ENCODE measurements at regions not wholly inside any gene's neighbourhood (a gene's known extent, or its start where the extent isn't known, plus 50 kb on each side); places are given as distances from the start of the nearest gene placed in this dataset.
"Not testable (repeated sequence)": the region's sequence is repeated elsewhere in the genome, so short reads cannot be mapped to it uniquely, and the experiment has no call there.

DNA sequence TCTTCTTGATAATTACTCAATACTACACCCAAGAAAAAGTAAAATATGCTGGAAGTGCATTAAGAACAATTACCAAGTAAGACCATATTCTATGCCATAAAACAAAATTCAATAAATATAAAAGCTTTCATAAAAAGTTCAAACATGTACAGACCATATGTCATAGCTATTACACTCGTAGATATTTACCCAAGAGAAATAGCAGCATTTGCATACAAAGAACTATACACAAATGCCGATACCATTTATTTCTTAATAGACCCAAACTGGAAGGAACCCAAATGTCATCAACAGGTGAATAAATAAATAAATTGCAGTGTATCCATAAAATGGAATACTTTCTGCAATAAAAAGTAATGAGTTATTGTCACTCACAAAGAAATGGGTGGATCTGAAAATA, 78.3 kb upstream of the SLC16A7 start:
- Histone ChIP-seq H3K27ac (no peak overlapping the region), H3K4me3 (no peak overlapping the region)

DNA sequence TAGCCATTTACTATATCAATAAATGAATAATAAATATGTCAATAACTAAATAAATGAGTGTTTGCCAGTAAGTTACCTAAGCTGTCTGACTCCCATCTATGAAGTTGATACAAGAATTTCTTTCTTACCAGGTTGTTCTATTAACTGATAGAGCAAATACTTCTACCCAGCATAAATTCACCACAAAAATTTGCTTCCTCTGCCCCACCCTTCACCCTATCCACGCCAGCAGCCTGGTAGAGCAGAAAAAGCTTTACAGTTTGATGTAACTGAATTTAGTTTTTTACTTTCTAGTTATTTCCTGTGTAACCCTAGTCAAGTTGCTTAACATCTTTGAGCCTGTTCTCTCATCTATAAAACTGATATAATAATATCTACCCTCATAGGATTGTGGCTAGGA, 94.9 kb upstream of the SLC16A7 start:
- no peak overlapping the region for H3K27ac ChIP-seq
- no peak overlapping the region for H3K4me3 ChIP-seq

DNA sequence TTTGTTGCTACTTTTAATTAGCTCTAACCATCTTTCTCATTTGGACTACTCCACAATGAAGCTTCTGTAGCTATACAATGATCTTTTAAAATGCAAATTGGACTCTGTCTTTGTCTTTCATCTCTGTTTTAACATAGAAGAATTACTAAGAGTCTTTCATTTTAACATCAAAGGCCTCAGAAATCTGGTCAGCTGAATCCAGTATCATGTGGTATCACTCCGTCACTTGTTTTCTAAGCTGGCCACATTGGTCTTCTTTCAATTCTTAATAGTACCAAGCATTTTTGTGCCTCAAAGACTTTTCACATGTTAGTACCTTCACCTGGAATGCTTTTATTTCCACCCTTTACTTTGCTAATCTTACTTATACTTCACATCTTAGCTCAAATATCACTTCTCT, 95.5 kb upstream of the SLC16A7 start:
- Histone ChIP-seq H3K4me3 (no peak overlapping the region), H3K27ac (no peak overlapping the region)

DNA sequence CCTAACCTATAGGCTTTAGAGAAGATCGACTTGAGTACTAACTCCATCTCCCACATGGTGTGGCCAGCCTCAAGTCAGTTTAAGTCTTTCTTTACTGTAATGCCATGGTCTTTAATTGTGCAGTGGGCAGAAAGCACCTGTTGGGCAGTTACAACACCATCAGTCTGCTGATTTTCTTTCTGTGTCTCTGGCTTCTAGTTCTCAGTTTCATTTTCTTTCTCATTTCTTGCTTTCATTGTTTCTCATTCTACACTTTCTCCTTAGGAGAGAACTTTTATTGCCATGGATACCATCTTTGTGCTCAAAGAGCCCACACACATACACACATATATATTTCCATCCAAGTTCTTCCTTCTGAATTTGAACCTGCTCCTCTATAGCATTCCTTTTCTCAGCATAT, 96.1 kb upstream of the SLC16A7 start:
- Histone ChIP-seq H3K4me3 (no peak overlapping the region), H3K27ac (no peak overlapping the region)

DNA sequence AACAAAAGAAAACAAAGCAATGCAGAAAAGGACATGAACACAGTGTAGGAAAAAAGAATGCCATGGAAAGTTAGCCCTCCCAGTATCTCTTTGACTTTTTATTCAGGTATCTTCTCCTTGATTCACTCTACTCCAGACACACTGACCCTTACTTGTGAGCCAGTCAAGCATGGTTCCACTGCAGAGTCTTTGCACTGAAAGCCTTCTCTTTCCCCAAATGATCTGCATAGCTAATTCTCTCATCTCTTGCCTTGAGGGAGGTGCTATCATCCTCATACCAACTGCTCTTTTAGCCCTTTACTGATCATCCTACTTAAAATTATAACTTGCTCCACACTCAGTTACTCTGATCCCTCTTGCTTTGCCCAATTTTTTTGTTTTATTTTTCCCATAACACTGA, 101.2 kb upstream of the SLC16A7 start:
- no peak overlapping the region for H3K27ac ChIP-seq
- no peak overlapping the region for H3K4me3 ChIP-seq

DNA sequence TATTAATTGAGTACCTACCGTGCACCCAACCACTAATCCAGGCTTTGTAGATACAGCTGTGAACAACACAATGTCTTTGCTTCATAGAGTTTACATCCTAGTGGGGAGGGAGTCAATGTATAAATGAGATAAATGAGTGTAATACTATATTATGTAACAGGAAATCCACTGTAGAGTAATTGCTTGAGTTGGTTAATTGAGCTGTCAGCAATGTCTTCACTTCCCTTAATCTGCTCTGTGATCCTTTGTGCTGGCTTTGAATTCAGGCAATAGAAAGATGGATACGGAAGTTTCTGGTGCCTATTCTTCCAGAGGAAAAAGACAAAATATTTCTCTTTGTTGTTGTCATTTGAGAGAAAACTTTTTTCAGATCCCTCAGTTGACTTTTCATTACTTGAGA, 104.0 kb upstream of the SLC16A7 start:
- no peak overlapping the region for H3K4me3 ChIP-seq
- no peak overlapping the region for H3K27ac ChIP-seq

DNA sequence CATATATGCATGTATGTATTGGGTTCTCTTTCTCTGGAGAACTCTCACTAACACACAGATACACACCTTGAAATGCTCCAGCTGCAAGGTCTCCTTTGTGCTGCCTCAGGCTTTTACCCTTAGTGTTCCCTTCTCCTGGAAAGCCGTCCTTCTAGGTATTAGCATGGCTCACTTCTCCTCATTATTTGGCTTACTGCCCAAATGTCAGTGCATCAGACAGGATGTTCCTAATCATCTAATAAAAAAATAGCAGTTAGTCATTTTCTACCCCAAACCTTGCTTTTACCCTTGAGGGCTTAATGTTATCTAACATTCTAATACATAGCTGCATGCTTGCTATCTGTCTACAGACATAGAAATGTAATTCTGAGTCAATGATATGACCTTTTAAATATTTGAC, 109.0 kb upstream of the SLC16A7 start:
- Histone ChIP-seq H3K27ac (no peak overlapping the region), H3K4me3 (no peak overlapping the region)

DNA sequence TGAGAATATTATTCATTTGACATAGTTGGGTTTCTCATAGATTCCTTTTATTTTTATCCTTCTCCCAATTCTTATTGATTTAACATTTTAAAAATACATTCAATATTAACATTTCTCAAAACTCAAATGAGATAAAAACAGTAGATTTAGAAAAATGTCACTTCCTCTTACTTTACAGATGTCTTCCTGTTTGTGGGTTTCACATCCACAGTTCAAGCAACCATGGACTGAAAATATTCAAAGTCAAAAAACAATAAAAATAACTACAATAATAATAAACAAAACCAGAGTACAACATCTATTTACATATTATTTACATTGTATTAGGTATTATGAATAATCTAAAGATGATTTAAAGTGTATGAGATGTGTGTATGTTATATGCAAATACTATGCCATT, 111.3 kb upstream of the SLC16A7 start:
- H3K4me3 ChIP-seq = no peak overlapping the region
- no peak overlapping the region for H3K27ac ChIP-seq

DNA sequence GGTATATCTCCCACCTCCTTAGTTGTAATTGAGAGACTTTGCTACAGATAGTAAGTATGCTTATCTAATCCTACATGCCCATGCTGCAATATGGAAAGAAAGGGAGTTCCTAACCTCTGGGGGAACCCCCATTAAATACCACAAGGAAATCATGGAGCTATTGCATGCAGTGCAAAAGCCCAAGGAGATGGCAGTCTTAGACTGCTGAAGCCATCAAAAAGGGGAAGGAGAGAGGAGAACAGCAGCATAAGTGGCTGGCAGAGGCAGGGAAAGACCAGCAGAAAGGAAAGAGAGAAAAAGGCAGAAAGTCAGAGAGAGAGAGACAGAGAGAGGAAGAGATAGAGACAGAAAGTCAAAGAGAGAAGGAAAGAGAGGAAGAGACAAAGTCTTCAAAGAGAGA, 121.6 kb upstream of the SLC16A7 start:
- H3K27ac ChIP-seq, H3K4me3 ChIP-seq: not testable (repeated sequence)

DNA sequence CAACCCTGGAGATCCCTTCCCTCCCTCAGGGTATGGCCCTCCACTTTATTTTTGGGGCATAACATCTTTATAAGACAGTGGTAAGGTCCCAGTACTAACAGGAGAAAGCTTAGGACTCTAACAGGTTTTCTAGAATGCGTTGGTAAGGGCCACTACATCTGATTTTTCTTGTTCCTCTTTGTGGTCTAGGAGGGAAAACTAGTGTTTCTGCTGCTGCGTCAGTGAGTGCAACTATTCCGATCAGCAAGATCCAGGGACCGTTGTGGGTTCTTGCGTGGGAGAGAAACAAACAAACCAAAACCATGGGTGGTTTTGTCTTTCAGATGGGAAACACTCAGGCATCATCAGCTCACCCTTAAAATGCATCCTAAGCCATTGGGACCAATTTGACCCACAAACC, 123.6 kb upstream of the SLC16A7 start:
- Histone ChIP-seq H3K27ac (no peak overlapping the region), H3K4me3 (no peak overlapping the region)

DNA sequence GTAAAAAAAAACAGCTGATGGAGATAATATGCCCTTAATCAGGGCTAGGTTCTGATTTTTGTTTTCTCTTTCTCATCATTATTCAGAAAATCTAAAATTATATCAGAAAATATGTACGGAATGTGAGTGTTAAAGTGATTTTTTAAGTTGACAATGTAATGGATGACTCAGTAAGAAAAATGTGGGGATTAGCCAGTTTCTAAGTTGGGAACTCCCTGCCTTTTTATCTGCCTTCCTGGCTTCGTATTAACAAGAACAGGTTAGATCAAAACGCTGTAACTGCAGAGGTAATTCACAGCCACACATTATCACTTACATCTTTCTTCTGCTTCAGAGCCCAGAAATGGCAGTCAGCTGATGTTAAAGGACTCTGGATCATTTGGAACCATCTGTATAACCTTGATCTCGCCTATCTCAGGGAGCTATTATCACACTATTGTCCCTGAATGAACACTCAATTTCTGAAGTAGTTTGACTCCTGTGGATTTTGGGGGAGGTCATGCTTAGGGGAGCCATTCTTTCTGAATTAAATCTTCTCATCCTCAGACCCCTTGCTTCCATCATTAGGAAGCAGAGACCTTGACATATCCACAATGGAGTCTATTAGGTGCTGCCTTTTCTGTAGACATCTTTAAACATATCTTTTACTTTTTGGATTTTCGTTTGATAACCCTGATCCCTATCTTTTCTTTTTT, 135.7 kb upstream of the SLC16A7 start:
- H3K27ac ChIP-seq = no peak overlapping the region
- H3K4me3 ChIP-seq = no peak overlapping the region

DNA sequence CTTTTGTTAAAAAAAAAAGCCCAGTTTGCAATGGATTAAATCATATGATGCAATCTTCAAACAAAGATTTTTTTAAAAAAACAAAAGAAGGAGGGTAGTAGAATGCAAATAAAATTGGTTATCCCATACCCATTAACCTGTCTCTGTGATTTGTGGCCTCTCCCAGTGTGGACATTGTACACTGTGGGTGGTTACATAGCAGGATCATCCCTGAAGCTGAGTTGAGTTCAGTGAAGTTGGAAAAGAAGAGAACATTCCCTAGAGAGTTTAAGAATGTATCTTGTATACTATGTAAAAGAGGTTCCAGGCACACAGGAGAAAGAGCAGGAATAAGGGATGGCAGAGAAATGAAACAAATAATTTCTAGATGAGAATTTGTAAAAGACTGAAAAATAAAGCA, 142.4 kb upstream of the SLC16A7 start:
- no peak overlapping the region for H3K27ac ChIP-seq
- no peak overlapping the region for H3K4me3 ChIP-seq

DNA sequence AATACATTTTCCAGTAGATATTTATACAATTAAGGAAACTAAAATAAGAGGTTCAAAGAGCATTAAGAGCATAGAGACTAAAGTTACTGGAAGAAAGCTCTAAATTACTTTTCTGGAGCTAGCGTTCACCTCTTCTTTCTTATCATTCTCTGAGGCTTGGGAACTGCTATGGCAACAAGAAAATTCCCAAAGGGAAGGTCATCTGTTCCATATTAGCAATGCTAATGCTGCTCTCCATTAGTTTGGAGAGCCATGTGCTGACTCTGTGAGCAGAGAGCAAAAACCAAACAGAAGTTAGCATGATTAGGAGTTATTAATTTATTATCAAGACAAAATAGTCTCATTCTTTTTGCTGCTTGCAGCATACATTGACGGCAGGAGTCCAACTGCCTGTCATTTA, 143.1 kb upstream of the SLC16A7 start:
- Histone ChIP-seq H3K27ac (peak overlapping the region in 1 of 21 experiments; percentile 9), H3K4me3 (no peak overlapping the region)

DNA sequence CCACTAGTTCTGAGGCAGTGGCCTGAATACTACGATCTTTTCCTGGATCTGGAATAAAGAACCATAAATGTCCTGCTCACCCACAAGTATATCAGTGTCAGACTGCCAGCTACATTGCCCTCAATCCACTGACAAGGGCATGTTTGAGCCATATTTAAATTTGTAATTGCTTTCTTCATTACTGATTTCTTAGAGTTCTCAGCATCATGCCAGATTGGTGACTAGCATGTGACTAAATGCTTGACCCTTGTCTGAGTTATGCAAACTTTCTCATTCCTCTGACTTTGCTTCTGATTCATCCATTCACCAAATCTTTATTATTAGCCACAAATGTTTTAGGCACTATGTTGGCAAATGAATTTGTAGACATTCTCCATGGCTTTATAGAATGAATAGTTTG, 143.6 kb upstream of the SLC16A7 start:
- Histone ChIP-seq H3K27ac (no peak overlapping the region), H3K4me3 (no peak overlapping the region)

DNA sequence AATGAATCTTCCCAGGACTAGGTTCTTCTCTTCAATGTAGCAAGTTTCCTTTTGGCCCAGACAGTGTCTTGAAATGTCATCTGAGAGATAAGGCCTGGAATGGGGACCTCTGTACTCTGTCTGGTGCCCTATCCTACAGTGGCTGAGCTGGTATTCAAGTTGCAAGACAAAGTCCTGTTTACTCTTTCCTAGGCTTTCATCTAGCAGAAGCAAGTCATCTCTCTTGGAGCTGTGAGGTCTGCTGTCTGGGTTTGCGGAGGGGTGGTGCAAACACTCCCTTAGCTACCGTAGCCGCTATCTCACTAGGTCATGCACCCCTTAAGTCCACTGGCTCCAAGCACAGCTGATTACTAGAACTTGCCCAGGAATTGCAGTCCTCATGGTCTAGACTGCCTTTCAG, 149.7 kb upstream of the SLC16A7 start:
- H3K27ac ChIP-seq = no peak overlapping the region
- H3K4me3 ChIP-seq = no peak overlapping the region

DNA sequence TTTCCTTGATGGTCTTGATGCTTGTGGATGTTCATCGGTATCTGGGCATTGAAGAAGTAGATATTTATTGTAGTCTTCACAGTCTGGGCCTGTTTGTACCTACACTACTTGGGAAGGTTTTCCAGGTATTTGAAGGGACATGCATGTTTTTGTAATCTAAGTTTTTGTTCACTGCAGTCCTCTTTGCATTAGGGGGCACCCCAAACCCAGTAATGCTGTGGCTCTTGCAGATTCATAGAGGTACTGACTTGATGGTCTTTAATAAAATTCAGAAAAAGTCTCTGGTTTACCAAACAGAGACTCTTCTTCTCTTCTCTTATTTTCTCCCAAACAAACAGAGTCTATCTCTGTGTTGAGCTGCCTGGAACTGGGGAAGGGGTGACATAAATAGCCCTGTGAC, 150.9 kb upstream of the SLC16A7 start:
- Histone ChIP-seq H3K4me3 (no peak overlapping the region), H3K27ac (no peak overlapping the region)

DNA sequence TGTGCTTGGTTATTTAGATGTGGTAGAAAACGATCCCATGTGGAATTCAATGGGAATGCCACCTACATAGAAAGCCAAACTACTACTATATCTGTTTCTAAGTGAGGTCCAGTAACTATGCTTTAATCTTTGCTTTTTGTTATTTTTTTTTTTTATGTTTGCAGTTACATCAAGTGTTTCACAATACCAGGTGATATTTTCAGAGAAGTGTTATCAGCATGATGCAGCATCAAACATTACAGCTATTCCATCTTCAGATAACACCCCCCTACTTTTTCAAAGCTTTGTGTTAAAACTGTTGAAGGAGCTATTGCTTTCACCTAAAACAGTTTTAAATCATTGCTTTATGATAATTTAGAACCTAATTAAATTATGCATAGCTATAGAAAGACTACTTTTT, 163.8 kb upstream of the SLC16A7 start:
- Histone ChIP-seq H3K4me3 (no peak overlapping the region), H3K27ac (no peak overlapping the region)

DNA sequence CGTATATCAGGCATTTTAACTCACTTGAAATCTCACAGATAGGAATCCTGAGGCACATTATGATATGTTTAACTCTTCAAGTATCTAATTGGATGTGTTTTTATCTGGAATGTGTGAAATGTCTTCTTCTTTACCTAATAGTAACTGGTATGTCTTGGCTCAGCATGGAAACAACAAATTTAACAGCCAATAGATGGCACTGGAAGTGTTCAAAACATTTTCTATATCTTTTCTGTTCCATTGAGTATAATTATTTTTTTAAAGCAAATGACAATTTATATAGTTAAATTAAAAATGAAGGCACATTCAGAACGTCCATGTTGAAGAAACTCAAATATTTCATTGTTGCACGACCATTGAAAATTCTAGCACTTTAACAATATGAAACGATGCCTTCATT, 164.6 kb upstream of the SLC16A7 start:
- H3K4me3 ChIP-seq = no peak overlapping the region
- no peak overlapping the region for H3K27ac ChIP-seq

DNA sequence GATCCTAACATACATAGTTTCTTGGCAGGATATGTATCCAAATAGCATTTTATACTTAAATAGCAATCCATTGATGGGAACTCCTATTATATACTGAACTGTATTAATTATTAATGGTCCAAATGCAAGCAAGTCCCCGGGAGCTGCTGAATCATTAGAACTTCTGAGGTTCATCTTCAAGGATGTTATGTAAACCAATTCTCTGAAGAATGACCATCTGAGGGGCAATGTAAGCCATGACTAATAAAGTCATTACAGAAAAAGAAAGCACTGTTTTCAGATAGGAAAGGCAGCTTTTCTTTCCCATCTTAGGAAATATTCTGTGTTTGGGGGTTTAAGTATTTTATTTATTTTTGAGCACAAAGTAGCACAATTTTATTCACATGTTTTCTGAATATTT, 166.1 kb upstream of the SLC16A7 start:
- no peak overlapping the region for H3K4me3 ChIP-seq
- H3K27ac ChIP-seq = no peak overlapping the region

DNA sequence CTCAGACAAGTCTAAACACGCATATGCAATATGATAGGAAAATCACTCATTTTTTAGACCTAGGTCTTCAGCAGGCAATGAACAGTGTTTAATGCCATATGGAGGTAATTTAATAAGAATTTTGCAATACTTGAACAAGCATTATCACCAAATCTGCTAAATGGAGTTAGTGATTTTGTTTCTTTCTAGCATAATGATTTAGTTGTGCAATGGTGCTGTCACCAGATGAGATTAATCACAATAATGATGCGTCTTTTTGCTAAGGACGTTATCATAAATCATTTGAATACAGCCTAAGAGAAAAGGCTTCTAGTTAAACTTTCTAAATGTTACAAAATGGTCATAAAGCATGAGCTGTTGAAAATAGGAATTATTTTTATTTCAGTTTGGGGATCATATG, 170.0 kb upstream of the SLC16A7 start:
- Histone ChIP-seq H3K4me3 (no peak overlapping the region), H3K27ac (no peak overlapping the region)

DNA sequence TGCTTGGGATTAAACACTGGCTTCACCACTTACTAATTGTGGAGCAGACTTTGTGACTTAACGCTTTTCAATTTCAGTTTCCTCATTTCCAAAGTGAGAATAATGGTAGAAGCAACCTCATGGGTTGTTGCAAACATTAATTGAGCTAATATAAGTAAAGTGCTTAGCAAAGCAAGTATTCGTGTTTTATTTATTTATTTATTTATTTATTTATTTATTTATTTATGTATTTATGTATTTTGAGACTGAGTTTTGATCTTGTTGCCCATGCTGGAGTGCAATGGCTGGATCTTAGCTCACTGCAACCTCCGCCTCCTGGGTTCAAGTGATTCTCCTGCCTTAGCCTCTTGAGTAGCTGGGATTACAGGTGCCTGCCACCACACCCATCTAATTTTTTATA, 171.2 kb upstream of the SLC16A7 start:
- not testable (repeated sequence) for H3K4me3 ChIP-seq, H3K27ac ChIP-seq

DNA sequence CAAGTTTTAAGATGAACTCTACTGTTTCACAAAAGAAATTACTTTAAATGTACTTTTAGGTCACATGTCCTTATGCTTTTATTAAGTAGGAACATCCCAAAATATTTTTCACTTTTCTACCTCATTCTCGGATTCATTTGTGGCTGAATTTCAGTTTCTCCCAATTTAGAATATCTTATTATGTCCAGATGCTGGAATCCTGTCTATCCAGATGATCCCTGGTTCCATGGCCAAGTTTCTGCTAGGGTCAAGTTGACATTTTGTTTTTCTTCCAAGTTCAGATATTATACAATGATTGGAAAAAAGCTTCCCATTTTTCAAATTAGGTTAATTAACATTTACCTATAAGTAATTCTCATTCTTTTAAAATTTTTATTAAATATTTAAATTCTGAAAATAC, 181.8 kb upstream of the SLC16A7 start:
- H3K4me3 ChIP-seq = no peak overlapping the region
- no peak overlapping the region for H3K27ac ChIP-seq

DNA sequence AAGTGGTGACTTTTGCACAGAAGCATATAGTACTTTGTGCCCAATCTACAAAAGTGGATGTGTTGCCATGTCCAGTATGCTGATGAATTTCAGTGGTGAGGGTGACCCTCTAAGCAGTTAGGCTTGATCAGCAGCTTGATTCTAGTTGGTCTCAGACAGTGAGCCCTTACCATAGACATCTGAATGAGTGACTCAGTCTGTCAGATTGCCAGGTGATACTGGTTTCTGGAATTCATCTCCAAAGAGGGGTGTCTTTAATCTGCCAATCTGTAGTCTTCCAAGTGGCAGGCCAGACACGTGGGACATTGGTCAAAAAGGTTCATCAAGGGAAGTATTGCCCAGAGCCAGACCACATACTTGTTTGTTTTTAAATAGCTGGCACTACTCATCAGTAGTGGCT, 187.4 kb upstream of the SLC16A7 start:
- no peak overlapping the region for H3K27ac ChIP-seq

More for the DNA sequence above, 187.4 kb upstream of the SLC16A7 start:
- no peak overlapping the region for H3K4me3 ChIP-seq
